Psoas muscle (tissue), 7 donors: ENCODE measurements at regions not wholly inside any gene's neighbourhood (a gene's known extent, or its start where the extent isn't known, plus 50 kb on each side); places are given as distances from the start of the nearest gene placed in this dataset.

ENCODE experiments used
- ATAC-seq, 4 donors: fragments of 200-7000 bp; cut with Tn5 transposase; one replicate each; pipeline ENCODE4 v1.9.1; 2020; ENCODE audit warnings: moderate library complexity in 3 of 4, mild to moderate bottlenecking in 2 of 4
- DNase-seq, 2 donors: peaks; one replicate each; pipeline ENCODE4 v3.0.0-alpha.2; 2020
- H3K27ac ChIP-seq: fragments of 200-600 bp; one replicate; pipeline ENCODE4 v1.8.0; 2022
- H3K27me3 ChIP-seq, 3 donors: fragments of 200-600 bp in 1 of 3; one replicate each; pipeline versions ENCODE4 v1.6.1 to v1.8.0; 2013 to 2022; ENCODE audit warnings: low read length in 2 of 3, mild to moderate bottlenecking in 2 of 3, moderate library complexity in 1 of 3; ENCODE audit not compliant: insufficient read depth in 3 of 3
- H3K36me3 ChIP-seq, 2 donors: fragments of 200-600 bp in 1 of 2; one replicate each; pipeline versions ENCODE4 v1.6.1 to v1.8.0; 2013 to 2022; ENCODE audit warnings: low read depth in 1 of 2, mild to moderate bottlenecking in 1 of 2, moderate library complexity in 1 of 2; ENCODE audit not compliant: insufficient read depth in 1 of 2
- H3K4me1 ChIP-seq: fragments of 200-600 bp; one replicate; pipeline ENCODE4 v1.8.0; 2022
- H3K4me3 ChIP-seq: fragments of 200-600 bp; one replicate; pipeline ENCODE4 v1.8.0; 2022; ENCODE audit warnings: mild to moderate bottlenecking
- H3K9me3 ChIP-seq: fragments of 200-600 bp; one replicate; pipeline ENCODE4 v1.8.0; 2022
- CTCF ChIP-seq: fragments of 200-600 bp; IDR thresholded peaks from one replicate; pipeline ENCODE4 v1.8.0; 2022; ENCODE audit warnings: antibody characterized with exemption
- WGBS, 3 donors: extraction: QIAGEN DNeasy Blood & Tissue Kit; methylation state at CpG; one replicate each; pipeline versions ENCODE4 v1.1.6 to v1.1.7; 2013; 5-methylcytosine and 5-hydroxymethylcytosine counted together
- intact Hi-C, 2 donors: fragments of 100-400 bp; cut with DNase I; formaldehyde crosslinking; loops; one replicate each; pipeline versions ENCODE4 v1.11.0 to v1.14.2; 2022
- donor health status: healthy with polysubstance abuse.
- donor health status: DM: no; HTN: no; CAD: no; lungs with moderate emphysema.
- donor health status: Bipolar disorder and iron deficiency.
- donor health status: healthy.
- donor health status: DM: yes; HTN: yes; CAD: no.
- donor health status: DM: no; HTN: no; CAD: no.
- donor health status: DM: yes; HTN: yes; CAD: no.

GRCh38 chr10:75287697-75288096 is 51.9 kb upstream of the COMTD1 start:
- no peaks in the 10 kb centered on the region for H3K27me3 ChIP-seq
- H3K4me3 ChIP-seq: no peak overlapping the region
- DNase-seq (no peak), ATAC-seq (no peak)
- peaks cover 8% of the 10 kb centered on the region for H3K9me3 ChIP-seq
- TF ChIP-seq CTCF: no peak
- WGBS, 3 donors: 88 to 91% (median 90%) methylated on average over 4 of the region's 4 CpGs
- no peaks in the 10 kb centered on the region for H3K36me3 ChIP-seq
- peaks cover 10% of the 10 kb centered on the region for H3K4me1 ChIP-seq
- intact Hi-C loops: no loop called here
- no peak overlapping the region for H3K27ac ChIP-seq

- Histone ChIP-seq H3K9me3 (peaks cover 8% of the 10 kb centered on the region), H3K27me3 (no peaks in the 10 kb centered on the region), H3K36me3 (no peaks in the 10 kb centered on the region), H3K4me1 (peaks cover 10% of the 10 kb centered on the region), H3K4me3 (no peak overlapping the region), H3K27ac (no peak overlapping the region)
- DNase-seq (no peak), ATAC-seq (no peak)
- intact Hi-C loops: no loop called here
- 57 to 85% (median 60%) methylated on average over 2 of the region's 2 CpGs for WGBS, 3 donors
- no peak for TF ChIP-seq CTCF
Measured at GRCh38 chr10:75286901-75287300, 51.1 kb upstream of the COMTD1 start.
